HEK293 (cell line): ENCODE measurements at regions not wholly inside any gene's neighbourhood (a gene's known extent, or its start where the extent isn't known, plus 50 kb on each side); places are given as distances from the start of the nearest gene placed in this dataset.

ENCODE experiments used
- CTCF ChIP-seq: fragments of 450-650 bp; formaldehyde crosslinking; IDR thresholded peaks from 2 replicates; pipeline ENCODE4 v1.5.1; 2016; ENCODE audit warnings: missing biosample characterization, missing genetic modification characterization
- PBX3 ChIP-seq: sonication (generic); formaldehyde crosslinking; IDR thresholded peaks from 2 replicates; pipeline ENCODE4 v1.8.1; 2022; ENCODE audit warnings: mild to moderate bottlenecking, moderate library complexity, missing genetic modification reagents
- REST ChIP-seq: fragments of 450-650 bp; formaldehyde crosslinking; IDR thresholded peaks from 2 replicates; pipeline ENCODE4 v1.5.1; 2016; ENCODE audit warnings: missing biosample characterization, missing genetic modification characterization
- SALL2 ChIP-seq: fragments of 450-650 bp; formaldehyde crosslinking; IDR thresholded peaks from 2 replicates; pipeline ENCODE4 v1.5.0; 2017; ENCODE audit warnings: missing biosample characterization, mild to moderate bottlenecking, missing genetic modification characterization, borderline replicate concordance
- YY2 ChIP-seq: fragments of 450-650 bp; formaldehyde crosslinking; IDR thresholded peaks from 2 replicates; pipeline ENCODE4 v1.5.1; 2016; ENCODE audit warnings: missing biosample characterization, missing genetic modification characterization
- ZEB2 ChIP-seq: fragments of 450-650 bp; formaldehyde crosslinking; IDR thresholded peaks from 2 replicates; pipeline ENCODE4 v1.5.1; 2016; ENCODE audit warnings: missing biosample characterization, missing genetic modification characterization
- ZNF138 ChIP-seq: fragments of 450-650 bp; formaldehyde crosslinking; IDR thresholded peaks from 2 replicates; pipeline ENCODE4 v1.5.1; 2016; ENCODE audit warnings: missing biosample characterization, missing genetic modification characterization, borderline replicate concordance
- ZNF23 ChIP-seq: fragments of 450-650 bp; formaldehyde crosslinking; IDR thresholded peaks from 2 replicates; pipeline ENCODE4 v1.5.1; 2016; ENCODE audit warnings: missing biosample characterization, missing genetic modification characterization, borderline replicate concordance
- ZNF335 ChIP-seq: fragments of 450-650 bp; formaldehyde crosslinking; conservative IDR thresholded peaks from 2 replicates; pipeline ENCODE4 v1.5.1; 2016; ENCODE audit warnings: missing biosample characterization, missing genetic modification characterization
- ZNF473 ChIP-seq: fragments of 450-650 bp; formaldehyde crosslinking; IDR thresholded peaks from 2 replicates; pipeline ENCODE4 v1.5.1; 2017; ENCODE audit warnings: missing biosample characterization, missing genetic modification characterization
- ZNF629 ChIP-seq: fragments of 450-650 bp; formaldehyde crosslinking; IDR thresholded peaks from 2 replicates; pipeline ENCODE4 v1.5.1; 2017; ENCODE audit warnings: missing biosample characterization, missing genetic modification characterization

- TF ChIP-seq ZNF138 (tag by site-specific recombination) (no peak), CTCF (tag by site-specific recombination) (no peak), ZEB2 (tag by site-specific recombination) (no peak), PBX3 (no peak), ZNF335 (tag by site-specific recombination) (no peak), YY2 (tag by site-specific recombination) (no peak), ZNF473 (tag by site-specific recombination) (no peak), REST (no peak), ZNF23 (tag by site-specific recombination) (no peak), SALL2 (tag by site-specific recombination) (no peak), ZNF629 (tag by site-specific recombination) (no peak)
These were observed 189.7 kb downstream of the TUSC7 start for GRCh38 chr3:116899253-116899652.
